GM12864 (cell line): ENCODE measurements at regions not wholly inside any gene's neighbourhood (a gene's known extent, or its start where the extent isn't known, plus 50 kb on each side); places are given as distances from the start of the nearest gene placed in this dataset.

ENCODE experiments used
- DNase-seq: peaks from one replicate; pipeline ENCODE4 v3.0.0-alpha.2; 2011; ENCODE audit warnings: low read depth
- H3K4me3 ChIP-seq: 2 replicates; pipeline ENCODE4 v1.5.1; 2011; ENCODE audit warnings: mild to moderate bottlenecking, low read depth, low read length, control low read depth
- CTCF ChIP-seq: IDR thresholded peaks from 2 replicates; pipeline ENCODE4 v1.5.1; 2011; ENCODE audit warnings: low read depth, mild to moderate bottlenecking, moderate library complexity, low read length, control low read depth, inconsistent platforms; ENCODE audit errors: missing control alignments

GRCh38 chr7:16223963-16224707 is 197.2 kb downstream of the CRPPA start:
- no peak overlapping the region for H3K4me3 ChIP-seq
- DNase-seq: no peak
- TF ChIP-seq CTCF: no peak

- H3K4me3 ChIP-seq: no peak overlapping the region
- TF ChIP-seq CTCF: no peak
- DNase-seq: no peak
These were observed 208.7 kb downstream of the CRPPA start for GRCh38 chr7:16212610-16213009.

- H3K4me3 ChIP-seq: no peak overlapping the region
- TF ChIP-seq CTCF: no peak
- no peak for DNase-seq
These were observed 209.3 kb downstream of the CRPPA start for GRCh38 chr7:16212032-16212431.

GRCh38 chr7:16211402-16211925 is 209.9 kb downstream of the CRPPA start:
- TF ChIP-seq CTCF: no peak
- no peak overlapping the region for H3K4me3 ChIP-seq
- DNase-seq: no peak

- no peak for DNase-seq
- TF ChIP-seq CTCF: no peak
- no peak overlapping the region for H3K4me3 ChIP-seq
These were observed 211.2 kb downstream of the CRPPA start for GRCh38 chr7:16210171-16210570.

- DNase-seq: no peak
- TF ChIP-seq CTCF: no peak
- H3K4me3 ChIP-seq: no peak overlapping the region
These were observed 214.0 kb downstream of the CRPPA start for GRCh38 chr7:16207321-16207720.

- TF ChIP-seq CTCF: no peak
- no peak overlapping the region for H3K4me3 ChIP-seq
- DNase-seq: no peak
These were observed 215.9 kb downstream of the CRPPA start for GRCh38 chr7:16205466-16205865.
